ENCODE measurements at regions not wholly inside any gene's neighbourhood (a gene's known extent, or its start where the extent isn't known, plus 50 kb on each side); places are given as distances from the start of the nearest gene placed in this dataset.
"Not testable (repeated sequence)": the region's sequence is repeated elsewhere in the genome, so short reads cannot be mapped to it uniquely, and the experiment has no call there.

GRCh38 chr4:28466886-28467285, 1606.2 kb downstream of the STIM2 start:
- TF ChIP-seq, protein P1, sequence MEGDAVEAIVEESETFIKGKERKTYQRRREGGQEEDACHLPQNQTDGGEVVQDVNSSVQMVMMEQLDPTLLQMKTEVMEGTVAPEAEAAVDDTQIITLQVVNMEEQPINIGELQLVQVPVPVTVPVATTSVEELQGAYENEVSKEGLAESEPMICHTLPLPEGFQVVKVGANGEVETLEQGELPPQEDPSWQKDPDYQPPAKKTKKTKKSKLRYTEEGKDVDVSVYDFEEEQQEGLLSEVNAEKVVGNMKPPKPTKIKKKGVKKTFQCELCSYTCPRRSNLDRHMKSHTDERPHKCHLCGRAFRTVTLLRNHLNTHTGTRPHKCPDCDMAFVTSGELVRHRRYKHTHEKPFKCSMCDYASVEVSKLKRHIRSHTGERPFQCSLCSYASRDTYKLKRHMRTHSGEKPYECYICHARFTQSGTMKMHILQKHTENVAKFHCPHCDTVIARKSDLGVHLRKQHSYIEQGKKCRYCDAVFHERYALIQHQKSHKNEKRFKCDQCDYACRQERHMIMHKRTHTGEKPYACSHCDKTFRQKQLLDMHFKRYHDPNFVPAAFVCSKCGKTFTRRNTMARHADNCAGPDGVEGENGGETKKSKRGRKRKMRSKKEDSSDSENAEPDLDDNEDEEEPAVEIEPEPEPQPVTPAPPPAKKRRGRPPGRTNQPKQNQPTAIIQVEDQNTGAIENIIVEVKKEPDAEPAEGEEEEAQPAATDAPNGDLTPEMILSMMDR (IDR thresholded peaks at IDR 0.05): not testable (repeated sequence)
- not testable (repeated sequence) for TF ChIP-seq POLR2A (IDR thresholded peaks at IDR 0.05; ENCODE audit: low read depth)

Measured in esophagus muscularis mucosa (tissue), 3 donors.